ENCODE measurements at regions not wholly inside any gene's neighbourhood (a gene's known extent, or its start where the extent isn't known, plus 50 kb on each side); places are given as distances from the start of the nearest gene placed in this dataset.

GRCh38 chr6:18829272-18829870, 442.2 kb downstream of the RNF144B start:
- TF ChIP-seq TAF7 (optimal IDR thresholded peaks at IDR 0.05; ENCODE audit: borderline replicate concordance, low read depth, low read length) (no peak), JUN (IDR thresholded peaks at IDR 0.05; ENCODE audit: low read depth, low read length) (no peak)

Data from H1 (cell line).